ENCODE measurements at regions not wholly inside any gene's neighbourhood (a gene's known extent, or its start where the extent isn't known, plus 50 kb on each side); places are given as distances from the start of the nearest gene placed in this dataset.

DNA sequence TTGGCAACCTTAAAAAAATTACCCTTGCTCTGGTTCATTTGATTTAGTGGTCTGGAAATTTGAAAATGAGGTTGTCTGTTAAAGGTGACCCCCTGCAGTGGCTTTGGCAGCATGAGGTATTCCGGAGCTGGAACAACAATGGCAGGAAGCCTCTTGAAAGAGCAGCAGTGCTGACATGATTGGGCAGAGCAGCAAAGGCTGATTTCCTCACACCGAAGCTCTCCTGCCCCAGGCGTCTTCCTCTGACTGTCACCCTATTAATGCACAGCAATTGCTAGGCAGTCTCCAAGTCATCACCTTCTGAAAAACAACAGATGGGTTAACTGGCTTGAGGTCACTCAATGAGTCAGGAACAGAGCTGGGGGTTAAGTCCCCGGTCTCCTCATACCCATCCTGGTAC lies 241.8 kb upstream of the MMS22L start:
- FAIRE-seq = no peak
- DNase-seq (ENCODE audit: insufficient read length, low spot score) = no peak
- TF ChIP-seq TAF1 (IDR thresholded peaks at IDR 0.05; ENCODE audit: low read depth, low read length) (no peak), POLR2AphosphoS5 (IDR thresholded peaks at IDR 0.05; ENCODE audit: low read depth, low read length) (no peak), POU2F2 (IDR thresholded peaks at IDR 0.05; ENCODE audit: low read depth, low read length) (no peak), SPI1 (IDR thresholded peaks at IDR 0.05; ENCODE audit: low read depth, low read length) (no peak), POLR2A (IDR thresholded peaks at IDR 0.05; ENCODE audit: low read depth, low read length) (no peak), PAX5 (IDR thresholded peaks at IDR 0.05; ENCODE audit: insufficient read depth, low read length, severe bottlenecking) (no peak)

DNA sequence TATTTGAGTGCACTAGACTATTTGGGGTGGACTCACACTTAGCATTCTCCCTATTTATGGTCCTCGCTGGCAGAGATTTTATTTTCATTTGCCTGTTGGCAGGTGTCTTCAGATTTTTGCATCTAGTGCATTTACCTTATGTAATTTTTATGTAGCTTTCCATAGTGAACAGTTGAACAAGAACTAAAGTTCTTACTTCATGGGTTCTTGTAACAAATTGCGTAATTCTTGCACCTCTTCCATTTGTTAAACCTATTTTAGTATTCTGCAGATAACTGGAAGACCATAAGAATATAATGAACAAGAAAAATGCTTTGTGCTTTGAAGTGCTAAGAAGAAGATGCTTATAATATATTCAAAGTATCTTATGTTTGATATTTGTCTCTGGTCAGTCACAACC lies 252.8 kb upstream of the MMS22L start:
- no peak for DNase-seq (ENCODE audit: insufficient read length, low spot score)
- FAIRE-seq = no peak
- TF ChIP-seq SPI1 (IDR thresholded peaks at IDR 0.05; ENCODE audit: low read depth, low read length) (no peak), POLR2A (IDR thresholded peaks at IDR 0.05; ENCODE audit: low read depth, low read length) (no peak), TAF1 (IDR thresholded peaks at IDR 0.05; ENCODE audit: low read depth, low read length) (no peak), POU2F2 (IDR thresholded peaks at IDR 0.05; ENCODE audit: low read depth, low read length) (no peak), POLR2AphosphoS5 (IDR thresholded peaks at IDR 0.05; ENCODE audit: low read depth, low read length) (no peak), PAX5 (IDR thresholded peaks at IDR 0.05; ENCODE audit: insufficient read depth, low read length, severe bottlenecking) (no peak)

DNA sequence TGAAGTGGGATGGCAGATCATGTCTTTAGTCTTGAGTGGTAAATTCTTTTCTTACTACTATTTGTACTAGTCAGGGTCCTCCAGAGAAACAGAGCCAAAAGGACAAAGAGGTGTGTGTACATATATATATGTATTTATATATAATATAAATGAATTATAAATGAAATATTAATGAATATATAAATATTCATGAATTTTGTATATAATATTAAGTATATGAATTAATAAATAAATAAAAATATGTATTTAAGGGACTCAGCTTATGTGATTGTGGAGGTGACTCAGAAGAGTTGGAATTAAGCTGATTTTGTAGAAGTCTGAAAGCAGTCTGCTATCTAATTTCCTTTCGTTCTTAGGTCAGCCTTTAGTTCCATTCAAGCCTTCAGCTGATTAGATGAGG lies 265.3 kb upstream of the MMS22L start:
- FAIRE-seq = no peak
- TF ChIP-seq SPI1 (IDR thresholded peaks at IDR 0.05; ENCODE audit: low read depth, low read length) = no peak
- TF ChIP-seq POLR2AphosphoS5 (IDR thresholded peaks at IDR 0.05; ENCODE audit: low read depth, low read length) = no peak
- no peak for TF ChIP-seq PAX5 (IDR thresholded peaks at IDR 0.05; ENCODE audit: insufficient read depth, low read length, severe bottlenecking)
- TF ChIP-seq TAF1 (IDR thresholded peaks at IDR 0.05; ENCODE audit: low read depth, low read length) = no peak
- TF ChIP-seq POU2F2 (IDR thresholded peaks at IDR 0.05; ENCODE audit: low read depth, low read length) = no peak
- TF ChIP-seq POLR2A (IDR thresholded peaks at IDR 0.05; ENCODE audit: low read depth, low read length) = no peak
- DNase-seq (ENCODE audit: insufficient read length, low spot score) = no peak

DNA sequence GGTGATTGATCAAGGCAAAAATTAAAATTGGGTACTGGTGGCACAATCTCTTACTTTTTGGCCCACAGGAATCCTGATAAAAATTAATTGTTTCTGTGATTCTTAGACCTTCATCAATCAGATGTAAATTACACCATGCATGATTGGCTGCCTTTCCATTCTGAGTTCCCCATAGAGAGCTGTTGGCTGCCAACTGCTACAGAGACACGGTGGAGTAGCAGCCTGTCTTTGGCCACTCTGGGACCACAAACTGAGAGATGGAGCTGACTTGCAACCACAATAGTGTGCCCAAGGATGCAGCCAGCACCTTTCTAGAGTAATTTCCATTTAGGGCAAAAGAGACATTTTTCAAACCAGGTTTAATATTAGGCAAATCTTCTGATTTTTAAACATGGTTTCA lies 274.3 kb upstream of the MMS22L start:
- no peak for FAIRE-seq
- no peak for DNase-seq (ENCODE audit: insufficient read length, low spot score)
- TF ChIP-seq POU2F2 (IDR thresholded peaks at IDR 0.05; ENCODE audit: low read depth, low read length) (no peak), POLR2AphosphoS5 (IDR thresholded peaks at IDR 0.05; ENCODE audit: low read depth, low read length) (no peak), POLR2A (IDR thresholded peaks at IDR 0.05; ENCODE audit: low read depth, low read length) (no peak), PAX5 (IDR thresholded peaks at IDR 0.05; ENCODE audit: insufficient read depth, low read length, severe bottlenecking) (no peak), TAF1 (IDR thresholded peaks at IDR 0.05; ENCODE audit: low read depth, low read length) (no peak), SPI1 (IDR thresholded peaks at IDR 0.05; ENCODE audit: low read depth, low read length) (no peak)

DNA sequence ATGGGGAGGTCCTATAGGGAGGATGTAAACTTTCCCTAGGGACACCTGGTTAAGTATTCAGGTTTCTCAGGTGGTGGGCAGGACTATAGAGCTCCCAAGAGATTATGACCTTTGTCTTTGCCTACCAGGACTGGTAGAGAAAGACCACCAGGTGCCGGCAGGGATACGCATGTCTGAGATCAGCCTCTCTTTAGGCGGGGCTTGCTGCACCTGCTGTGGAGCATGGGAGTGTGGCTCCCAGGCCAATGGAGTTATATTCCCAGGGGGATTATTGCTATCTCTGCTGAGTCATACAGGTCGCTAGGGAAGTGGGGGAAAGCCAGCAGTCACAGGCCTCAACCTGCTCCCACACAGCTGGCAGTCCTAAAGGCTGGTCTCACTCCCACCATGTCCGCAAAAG lies 280.5 kb upstream of the MMS22L start:
- no peak for FAIRE-seq
- DNase-seq (ENCODE audit: insufficient read length, low spot score) = no peak
- TF ChIP-seq POLR2AphosphoS5 (IDR thresholded peaks at IDR 0.05; ENCODE audit: low read depth, low read length) = no peak
- TF ChIP-seq SPI1 (IDR thresholded peaks at IDR 0.05; ENCODE audit: low read depth, low read length) = no peak
- no peak for TF ChIP-seq TAF1 (IDR thresholded peaks at IDR 0.05; ENCODE audit: low read depth, low read length)
- no peak for TF ChIP-seq PAX5 (IDR thresholded peaks at IDR 0.05; ENCODE audit: insufficient read depth, low read length, severe bottlenecking)
- TF ChIP-seq POU2F2 (IDR thresholded peaks at IDR 0.05; ENCODE audit: low read depth, low read length) = no peak
- no peak for TF ChIP-seq POLR2A (IDR thresholded peaks at IDR 0.05; ENCODE audit: low read depth, low read length)

DNA sequence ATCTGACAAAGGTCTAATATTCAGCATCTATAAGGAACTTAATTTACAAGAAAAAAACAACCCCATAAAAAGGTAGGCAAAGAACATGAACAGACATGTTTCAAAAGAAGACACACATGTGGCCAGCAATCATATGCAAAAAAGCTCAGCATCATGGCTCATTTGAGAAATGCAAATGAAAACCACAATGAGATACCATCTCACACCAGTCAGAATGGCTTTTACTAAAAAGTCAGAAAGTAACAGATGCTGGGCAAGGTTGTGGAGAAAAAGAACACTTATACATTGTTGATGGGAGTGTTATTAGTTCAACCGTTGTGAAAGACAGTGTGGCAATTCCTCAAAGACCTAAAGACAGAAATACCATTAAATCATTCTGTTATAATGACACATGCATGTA lies 289.9 kb upstream of the MMS22L start:
- FAIRE-seq (no peak), DNase-seq (ENCODE audit: insufficient read length, low spot score) (no peak)
- TF ChIP-seq POLR2AphosphoS5 (IDR thresholded peaks at IDR 0.05; ENCODE audit: low read depth, low read length) (no peak), POLR2A (IDR thresholded peaks at IDR 0.05; ENCODE audit: low read depth, low read length) (no peak), POU2F2 (IDR thresholded peaks at IDR 0.05; ENCODE audit: low read depth, low read length) (no peak), TAF1 (IDR thresholded peaks at IDR 0.05; ENCODE audit: low read depth, low read length) (no peak), SPI1 (IDR thresholded peaks at IDR 0.05; ENCODE audit: low read depth, low read length) (no peak), PAX5 (IDR thresholded peaks at IDR 0.05; ENCODE audit: insufficient read depth, low read length, severe bottlenecking) (no peak)

DNA sequence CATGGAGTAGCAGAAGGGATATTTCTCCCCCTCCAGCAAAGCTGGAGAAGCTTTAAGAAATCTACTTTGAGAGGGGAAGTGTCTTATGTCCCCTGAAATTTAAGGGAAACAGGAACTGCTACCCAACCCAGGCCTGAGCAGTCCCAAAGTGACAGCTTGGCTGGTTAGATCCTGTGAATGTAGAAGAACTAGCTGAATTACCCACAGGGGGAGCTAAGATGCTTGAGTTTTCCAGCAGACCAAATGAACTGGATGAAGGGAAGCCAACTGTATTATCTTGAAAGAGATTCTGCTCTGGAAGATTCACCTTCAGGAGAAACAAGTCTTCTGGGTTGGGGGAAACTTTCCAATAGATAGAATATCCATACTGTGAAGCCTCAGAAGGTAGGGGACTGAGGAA lies 303.3 kb upstream of the MMS22L start:
- DNase-seq (ENCODE audit: insufficient read length, low spot score) (no peak), FAIRE-seq (no peak)
- TF ChIP-seq POU2F2 (IDR thresholded peaks at IDR 0.05; ENCODE audit: low read depth, low read length) (no peak), SPI1 (IDR thresholded peaks at IDR 0.05; ENCODE audit: low read depth, low read length) (no peak), POLR2AphosphoS5 (IDR thresholded peaks at IDR 0.05; ENCODE audit: low read depth, low read length) (no peak), PAX5 (IDR thresholded peaks at IDR 0.05; ENCODE audit: insufficient read depth, low read length, severe bottlenecking) (no peak), TAF1 (IDR thresholded peaks at IDR 0.05; ENCODE audit: low read depth, low read length) (no peak), POLR2A (IDR thresholded peaks at IDR 0.05; ENCODE audit: low read depth, low read length) (no peak)

DNA sequence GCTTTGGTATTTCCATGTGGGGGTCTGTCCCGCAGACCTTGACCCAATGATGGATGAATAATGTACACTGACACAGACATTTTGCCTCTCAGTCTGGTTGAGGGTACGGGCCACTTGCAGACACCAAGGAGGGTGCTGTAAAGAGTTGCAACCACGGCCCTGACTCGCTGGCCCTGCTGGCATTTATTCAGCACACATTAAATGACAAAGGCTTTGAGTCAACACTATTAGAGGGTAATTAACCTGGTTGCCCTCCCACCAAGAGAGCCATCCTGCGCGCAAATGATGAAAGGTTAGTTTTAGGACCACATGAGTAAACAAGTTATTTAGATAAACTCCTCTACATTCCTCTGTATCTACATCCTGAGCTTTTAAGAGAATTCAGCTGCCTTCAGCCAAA lies 308.9 kb upstream of the MMS22L start:
- DNase-seq (ENCODE audit: insufficient read length, low spot score) (no peak), FAIRE-seq (no peak)
- TF ChIP-seq SPI1 (IDR thresholded peaks at IDR 0.05; ENCODE audit: low read depth, low read length) (no peak), TAF1 (IDR thresholded peaks at IDR 0.05; ENCODE audit: low read depth, low read length) (no peak), PAX5 (IDR thresholded peaks at IDR 0.05; ENCODE audit: insufficient read depth, low read length, severe bottlenecking) (no peak), POU2F2 (IDR thresholded peaks at IDR 0.05; ENCODE audit: low read depth, low read length) (no peak), POLR2A (IDR thresholded peaks at IDR 0.05; ENCODE audit: low read depth, low read length) (no peak), POLR2AphosphoS5 (IDR thresholded peaks at IDR 0.05; ENCODE audit: low read depth, low read length) (no peak)

DNA sequence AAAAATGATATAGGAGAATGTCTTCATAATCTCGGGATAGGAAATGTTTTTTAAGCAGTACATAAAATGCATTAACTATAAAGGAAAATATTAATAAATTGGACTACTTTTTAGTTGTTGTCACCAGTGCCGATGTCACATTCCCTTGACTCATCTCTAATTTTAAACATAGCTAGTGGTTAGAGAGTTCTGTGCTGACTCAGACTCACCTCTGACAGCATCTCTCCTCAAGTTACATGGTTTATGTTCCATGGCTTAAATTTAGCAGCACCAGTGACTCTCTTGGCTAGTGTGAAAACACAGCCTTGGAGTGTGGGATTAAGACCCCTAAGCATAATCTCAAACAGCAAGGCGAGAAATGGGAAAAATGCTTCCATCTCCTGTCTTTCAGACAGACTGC lies 311.8 kb upstream of the MMS22L start:
- FAIRE-seq (no peak), DNase-seq (ENCODE audit: insufficient read length, low spot score) (no peak)
- no peak for TF ChIP-seq PAX5 (IDR thresholded peaks at IDR 0.05; ENCODE audit: insufficient read depth, low read length, severe bottlenecking)
- no peak for TF ChIP-seq POLR2AphosphoS5 (IDR thresholded peaks at IDR 0.05; ENCODE audit: low read depth, low read length)
- TF ChIP-seq SPI1 (IDR thresholded peaks at IDR 0.05; ENCODE audit: low read depth, low read length) = no peak
- no peak for TF ChIP-seq POLR2A (IDR thresholded peaks at IDR 0.05; ENCODE audit: low read depth, low read length)
- TF ChIP-seq POU2F2 (IDR thresholded peaks at IDR 0.05; ENCODE audit: low read depth, low read length) = no peak
- TF ChIP-seq TAF1 (IDR thresholded peaks at IDR 0.05; ENCODE audit: low read depth, low read length) = no peak

DNA sequence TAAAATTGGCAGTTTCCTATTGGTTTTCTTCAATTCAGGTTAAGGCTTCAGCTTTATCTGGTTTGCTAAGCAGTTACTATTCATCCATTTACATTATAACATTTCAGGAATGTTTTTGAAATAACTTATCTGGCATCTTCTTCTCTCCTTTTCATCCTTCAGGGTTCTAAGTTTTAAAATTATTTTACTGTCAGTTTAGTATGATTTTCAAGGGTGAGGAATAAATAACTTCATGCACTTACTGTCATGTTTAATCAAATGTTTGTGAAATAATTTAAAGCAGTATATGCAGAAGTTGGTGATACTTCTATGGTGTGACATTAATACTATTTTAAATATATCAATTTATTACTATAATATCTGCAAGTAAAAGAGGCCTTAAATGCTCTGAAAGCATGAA lies 338.1 kb upstream of the MMS22L start:
- TF ChIP-seq SPI1 (IDR thresholded peaks at IDR 0.05; ENCODE audit: low read depth, low read length) (no peak), TAF1 (IDR thresholded peaks at IDR 0.05; ENCODE audit: low read depth, low read length) (no peak), POLR2AphosphoS5 (IDR thresholded peaks at IDR 0.05; ENCODE audit: low read depth, low read length) (no peak), POU2F2 (IDR thresholded peaks at IDR 0.05; ENCODE audit: low read depth, low read length) (no peak)
- DNase-seq (ENCODE audit: insufficient read length, low spot score) = no peak
- no peak for FAIRE-seq
